Kidney epithelial cell (primary cell): ENCODE measurements at regions not wholly inside any gene's neighbourhood (a gene's known extent, or its start where the extent isn't known, plus 50 kb on each side); places are given as distances from the start of the nearest gene placed in this dataset.

ENCODE experiments used
- DNase-seq: peaks from one replicate; pipeline ENCODE4 v3.0.0-alpha.2; 2010; ENCODE audit warnings: low read depth
- H3K27me3 ChIP-seq: 2 replicates; pipeline ENCODE4 v1.6.0; 2011; ENCODE audit warnings: low read length; ENCODE audit not compliant: control insufficient read depth, insufficient read depth
- H3K36me3 ChIP-seq: 2 replicates; pipeline ENCODE4 v1.5.1; 2011; ENCODE audit warnings: low read length; ENCODE audit not compliant: control insufficient read depth, insufficient read depth
- H3K4me3 ChIP-seq: 2 replicates; pipeline ENCODE4 v1.5.1; 2011; ENCODE audit warnings: low read depth, mild to moderate bottlenecking, control low read depth, low read length
- TF ChIP-seq, protein P1 (sequence below): IDR thresholded peaks from 2 replicates; pipeline ENCODE4 v1.5.1; 2011; ENCODE audit warnings: mild to moderate bottlenecking, moderate library complexity, low read length, control low read depth, inconsistent platforms; ENCODE audit not compliant: insufficient read depth, poor library complexity, severe bottlenecking

- no peaks in the 10 kb centered on the region for H3K27me3 ChIP-seq
- no peak overlapping the region for H3K4me3 ChIP-seq
- H3K36me3 ChIP-seq = no peaks in the 10 kb centered on the region
- DNase-seq = no peak
- TF ChIP-seq, protein P1, sequence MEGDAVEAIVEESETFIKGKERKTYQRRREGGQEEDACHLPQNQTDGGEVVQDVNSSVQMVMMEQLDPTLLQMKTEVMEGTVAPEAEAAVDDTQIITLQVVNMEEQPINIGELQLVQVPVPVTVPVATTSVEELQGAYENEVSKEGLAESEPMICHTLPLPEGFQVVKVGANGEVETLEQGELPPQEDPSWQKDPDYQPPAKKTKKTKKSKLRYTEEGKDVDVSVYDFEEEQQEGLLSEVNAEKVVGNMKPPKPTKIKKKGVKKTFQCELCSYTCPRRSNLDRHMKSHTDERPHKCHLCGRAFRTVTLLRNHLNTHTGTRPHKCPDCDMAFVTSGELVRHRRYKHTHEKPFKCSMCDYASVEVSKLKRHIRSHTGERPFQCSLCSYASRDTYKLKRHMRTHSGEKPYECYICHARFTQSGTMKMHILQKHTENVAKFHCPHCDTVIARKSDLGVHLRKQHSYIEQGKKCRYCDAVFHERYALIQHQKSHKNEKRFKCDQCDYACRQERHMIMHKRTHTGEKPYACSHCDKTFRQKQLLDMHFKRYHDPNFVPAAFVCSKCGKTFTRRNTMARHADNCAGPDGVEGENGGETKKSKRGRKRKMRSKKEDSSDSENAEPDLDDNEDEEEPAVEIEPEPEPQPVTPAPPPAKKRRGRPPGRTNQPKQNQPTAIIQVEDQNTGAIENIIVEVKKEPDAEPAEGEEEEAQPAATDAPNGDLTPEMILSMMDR = no peak
Measured at GRCh38 chr18:76727589-76727988, 94.8 kb upstream of the ZNF236 start.

GRCh38 chr18:76725445-76725844 lies 96.9 kb upstream of the ZNF236 start:
- TF ChIP-seq, protein P1 = no peak
- no peaks in the 10 kb centered on the region for H3K36me3 ChIP-seq
- no peak overlapping the region for H3K4me3 ChIP-seq
- no peaks in the 10 kb centered on the region for H3K27me3 ChIP-seq
- DNase-seq = no peak

DNA sequence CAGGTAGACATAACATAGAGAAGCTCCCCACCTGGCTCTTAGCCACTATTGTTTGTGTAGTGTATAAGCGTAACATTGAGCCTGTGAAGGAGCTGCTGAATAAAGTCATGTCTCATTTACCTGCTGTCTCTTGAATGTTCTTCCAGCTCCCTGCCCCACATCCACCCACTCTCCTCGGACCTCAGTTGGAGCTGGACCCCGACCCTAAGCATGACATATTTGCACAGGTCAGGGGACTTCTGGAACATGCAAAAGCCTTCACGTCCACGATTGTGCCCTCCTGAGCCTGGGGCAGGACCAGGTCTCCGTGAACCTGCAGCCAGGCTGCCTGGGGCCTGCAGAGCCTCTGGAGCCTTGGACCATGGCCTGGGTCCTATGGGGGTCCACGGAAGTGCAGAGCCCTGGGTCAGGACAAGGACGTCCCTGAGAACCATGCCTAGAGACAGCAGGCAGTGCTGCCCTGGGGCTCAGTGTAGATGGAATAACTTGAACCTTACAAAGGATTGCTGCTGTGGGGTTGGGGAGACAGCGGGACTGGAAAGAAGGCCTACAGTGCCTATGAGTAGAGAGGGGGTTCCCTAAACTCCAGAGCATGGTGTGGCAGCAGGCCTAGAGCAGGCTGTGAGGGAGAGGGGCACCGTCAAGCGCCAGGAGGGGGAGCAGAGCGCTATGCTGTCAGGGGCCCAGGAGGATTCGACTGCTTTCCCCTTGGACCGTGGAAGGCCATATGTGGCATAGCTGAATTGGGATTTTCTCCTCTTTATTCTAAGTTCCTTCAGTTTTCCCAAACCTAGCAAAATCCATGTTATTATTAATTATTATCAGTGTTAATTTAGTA lies 99.9 kb upstream of the ZNF236 start:
- TF ChIP-seq, protein P1 = no peak
- H3K4me3 ChIP-seq = no peak overlapping the region
- H3K36me3 ChIP-seq = no peaks in the 10 kb centered on the region
- DNase-seq = no peak
- no peaks in the 10 kb centered on the region for H3K27me3 ChIP-seq

- no peak overlapping the region for H3K4me3 ChIP-seq
- no peaks in the 10 kb centered on the region for H3K36me3 ChIP-seq
- TF ChIP-seq, protein P1 = no peak
- no peak for DNase-seq
- no peaks in the 10 kb centered on the region for H3K27me3 ChIP-seq
Measured at GRCh38 chr18:76721207-76721996, 101.0 kb upstream of the ZNF236 start.

- TF ChIP-seq, protein P1 = no peak
- H3K4me3 ChIP-seq = no peak overlapping the region
- DNase-seq = no peak
- H3K36me3 ChIP-seq = no peaks in the 10 kb centered on the region
- no peaks in the 10 kb centered on the region for H3K27me3 ChIP-seq
Measured at GRCh38 chr18:76720683-76721082, 101.7 kb upstream of the ZNF236 start.
